T-helper 2 cell treated with Interferon-gamma antibody and Interleukin-4, amounts not matched to agents 100 ng/mL and 5 ng/mL, for 36 hours (primary cell): ENCODE measurements at regions not wholly inside any gene's neighbourhood (a gene's known extent, or its start where the extent isn't known, plus 50 kb on each side); places are given as distances from the start of the nearest gene placed in this dataset.

Experiments
- intact Hi-C: fragments of 100-400 bp; cut with micrococcal nuclease; formaldehyde crosslinking; loops from one replicate; pipeline ENCODE4 v1.15.1; 2023

GRCh38 chr10:78263521-78263988 is 229.9 kb downstream of the RPS24 start:
- intact Hi-C loops: no loop called here

- intact Hi-C loops: no loop called here
These were observed 230.7 kb downstream of the RPS24 start for GRCh38 chr10:78264361-78264760.

- intact Hi-C loops: no loop called here
These were observed 233.2 kb downstream of the RPS24 start for GRCh38 chr10:78266741-78267469.

- intact Hi-C loops: no loop called here
These were observed 233.9 kb downstream of the RPS24 start for GRCh38 chr10:78267598-78267997.

- intact Hi-C loops: no loop called here
These were observed 235.4 kb downstream of the RPS24 start for GRCh38 chr10:78269060-78269459.

GRCh38 chr10:78272329-78272728 is 238.7 kb downstream of the RPS24 start:
- intact Hi-C loops: no loop called here

GRCh38 chr10:78274491-78274890 is 240.8 kb downstream of the RPS24 start:
- intact Hi-C loops: no loop called here

- intact Hi-C loops: no loop called here
These were observed 242.5 kb downstream of the RPS24 start for GRCh38 chr10:78276139-78276538.

GRCh38 chr10:78277314-78278057 is 243.8 kb downstream of the RPS24 start:
- intact Hi-C loops: no loop called here

GRCh38 chr10:78278058-78278404 is 244.4 kb downstream of the RPS24 start:
- intact Hi-C loops: no loop called here

GRCh38 chr10:78279756-78280155 is 246.1 kb downstream of the RPS24 start:
- intact Hi-C loops: no loop called here

- intact Hi-C loops: no loop called here
These were observed 246.9 kb downstream of the RPS24 start for GRCh38 chr10:78280604-78281003.

GRCh38 chr10:78281627-78282026 is 248.0 kb downstream of the RPS24 start:
- intact Hi-C loops: no loop called here

- intact Hi-C loops: no loop called here
These were observed 249.5 kb downstream of the RPS24 start for GRCh38 chr10:78283069-78283682.

- intact Hi-C loops: no loop called here
These were observed 250.7 kb downstream of the RPS24 start for GRCh38 chr10:78284381-78284780.

GRCh38 chr10:78285226-78285625 is 251.6 kb downstream of the RPS24 start:
- intact Hi-C loops: no loop called here

GRCh38 chr10:78286186-78286585 is 252.5 kb downstream of the RPS24 start:
- intact Hi-C loops: no loop called here

- intact Hi-C loops: no loop called here
These were observed 253.0 kb downstream of the RPS24 start for GRCh38 chr10:78286668-78287067.

GRCh38 chr10:78287618-78288017 is 254.0 kb downstream of the RPS24 start:
- intact Hi-C loops: no loop called here

GRCh38 chr10:78288663-78289062 is 255.0 kb downstream of the RPS24 start:
- intact Hi-C loops: no loop called here

- intact Hi-C loops: no loop called here
These were observed 256.6 kb downstream of the RPS24 start for GRCh38 chr10:78290131-78290750.

- intact Hi-C loops: no loop called here
These were observed 258.1 kb downstream of the RPS24 start for GRCh38 chr10:78291722-78292121.
